Caco-2 (cell line): ENCODE measurements at regions not wholly inside any gene's neighbourhood (a gene's known extent, or its start where the extent isn't known, plus 50 kb on each side); places are given as distances from the start of the nearest gene placed in this dataset.

Source experiments
- BruUV-seq: library from RNA; stranded (reverse); fragments of 400-500 nt; replicated peaks from 2 replicates; lab custom pipeline; 2021; lab: Mats Ljungman, UMichigan
- CTCF ChIA-PET: fragments of 300-600 bp; sonication (Branson Sonifier 250); formaldehyde crosslinking; loops from one replicate; lab custom pipeline; 2022; ENCODE audit warnings: antibody characterized with exemption; lab: Charles Lee
- POLR2A ChIA-PET: fragments of 300-600 bp; sonication (Branson Sonifier 250); formaldehyde crosslinking; loops from one replicate; lab custom pipeline; 2022; ENCODE audit warnings: antibody characterized with exemption; lab: Charles Lee
- DNase-seq, 2 experiments: peaks; one replicate each; pipeline versions ENCODE4 v3.0.0 to v3.0.0-alpha.2; 2020 to 2022
- H3K27me3 ChIP-seq: replicated peaks from 2 replicates; pipeline ENCODE4 v1.6.0; 2011; ENCODE audit warnings: low read length; ENCODE audit not compliant: control insufficient read depth, insufficient read depth
- H3K36me3 ChIP-seq: 2 replicates; pipeline ENCODE4 v1.5.1; 2011; ENCODE audit warnings: low read length; ENCODE audit not compliant: control insufficient read depth, insufficient read depth
- H3K4me1 ChIP-seq: fragments of 250-450 bp; sonication (Bioruptor Pico); 2 replicates; pipeline ENCODE4 v1.5.1; 2020; ENCODE audit warnings: mild to moderate bottlenecking
- H3K4me3 ChIP-seq: 2 replicates; pipeline ENCODE4 v1.5.1; 2011; ENCODE audit warnings: low read depth, mild to moderate bottlenecking, control low read depth, low read length
- H3K9me3 ChIP-seq: fragments of 250-450 bp; sonication (Bioruptor Pico); 2 replicates; pipeline ENCODE4 v1.5.1; 2020; ENCODE audit warnings: mild to moderate bottlenecking, moderate library complexity
- H3K27ac Mint-ChIP-seq: one replicate; pipeline ENCODE4 v1.8.0; 2022; ENCODE audit warnings: mixed read lengths; ENCODE audit not compliant: unreplicated experiment
- H3K27me3 Mint-ChIP-seq: one replicate; pipeline ENCODE4 v1.8.0; 2022; ENCODE audit warnings: mixed read lengths; ENCODE audit not compliant: insufficient read depth, unreplicated experiment
- H3K36me3 Mint-ChIP-seq: one replicate; pipeline ENCODE4 v1.8.0; 2022; ENCODE audit warnings: mild to moderate bottlenecking, mixed read lengths; ENCODE audit not compliant: insufficient read depth, unreplicated experiment
- H3K4me1 Mint-ChIP-seq: one replicate; pipeline ENCODE4 v1.8.0; 2022; ENCODE audit warnings: low read depth, mixed read lengths; ENCODE audit not compliant: unreplicated experiment
- H3K4me3 Mint-ChIP-seq: one replicate; pipeline ENCODE4 v1.8.0; 2022; ENCODE audit warnings: mild to moderate bottlenecking, moderate library complexity, mixed read lengths; ENCODE audit not compliant: unreplicated experiment
- H3K9me3 Mint-ChIP-seq: one replicate; pipeline ENCODE4 v1.8.0; 2022; ENCODE audit warnings: mixed read lengths; ENCODE audit not compliant: unreplicated experiment
- intact Hi-C: fragments of 100-400 bp; cut with micrococcal nuclease; formaldehyde crosslinking; loops from one replicate; pipeline ENCODE4 v1.10.0; 2022; ENCODE audit not compliant: unreplicated experiment
- TF ChIP-seq, protein P1 (sequence below), 2 experiments: fragments of 200-600 bp in 1 of 2; IDR thresholded peaks; 1 replicate in 1 of 2; 2 replicates in 1 of 2; pipeline versions ENCODE4 v1.5.1 to v1.8.0; 2011 to 2022; ENCODE audit warnings: antibody characterized with exemption in 1 of 2, control low read depth in 1 of 2, inconsistent platforms in 1 of 2, low read depth in 1 of 2, low read length in 1 of 2, mild to moderate bottlenecking in 1 of 2, moderate library complexity in 1 of 2; ENCODE audit not compliant: insufficient read depth in 1 of 2, severe bottlenecking in 1 of 2, unreplicated experiment in 1 of 2

DNA sequence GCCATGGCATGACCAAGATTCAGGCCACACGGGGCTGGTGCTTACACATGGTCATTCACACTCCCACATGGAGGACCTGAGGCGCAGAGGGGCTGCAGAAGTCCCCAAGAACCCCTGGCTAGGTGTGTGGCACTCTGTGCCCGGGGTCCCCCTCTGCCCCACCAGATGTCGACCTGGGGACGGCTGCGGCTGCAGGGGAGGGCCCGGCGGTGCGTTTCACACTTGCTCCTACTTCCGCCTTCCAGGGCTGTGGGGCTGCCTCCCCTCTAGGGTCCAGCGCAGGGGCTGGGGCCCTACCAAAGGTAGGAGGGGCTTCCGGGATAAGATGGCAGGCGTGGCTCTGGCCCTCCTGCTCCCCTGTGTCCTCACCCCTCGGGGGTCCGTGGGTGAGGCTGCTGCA lies 81.1 kb upstream of the SLCO4A1 start:
- Histone ChIP-seq H3K9me3 (no peaks in the 10 kb centered on the region), H3K27me3 (no peaks in the 10 kb centered on the region), H3K4me1 (peaks cover 21% of the 10 kb centered on the region; the same call in 1 of the 2 replicates), H3K4me3 (no peak overlapping the region), H3K36me3 (no peaks in the 10 kb centered on the region)
- DNase-seq = no peak
- ChIA-PET POLR2A (no interaction called here), CTCF (no interaction called here)
- TF ChIP-seq, protein P1, sequence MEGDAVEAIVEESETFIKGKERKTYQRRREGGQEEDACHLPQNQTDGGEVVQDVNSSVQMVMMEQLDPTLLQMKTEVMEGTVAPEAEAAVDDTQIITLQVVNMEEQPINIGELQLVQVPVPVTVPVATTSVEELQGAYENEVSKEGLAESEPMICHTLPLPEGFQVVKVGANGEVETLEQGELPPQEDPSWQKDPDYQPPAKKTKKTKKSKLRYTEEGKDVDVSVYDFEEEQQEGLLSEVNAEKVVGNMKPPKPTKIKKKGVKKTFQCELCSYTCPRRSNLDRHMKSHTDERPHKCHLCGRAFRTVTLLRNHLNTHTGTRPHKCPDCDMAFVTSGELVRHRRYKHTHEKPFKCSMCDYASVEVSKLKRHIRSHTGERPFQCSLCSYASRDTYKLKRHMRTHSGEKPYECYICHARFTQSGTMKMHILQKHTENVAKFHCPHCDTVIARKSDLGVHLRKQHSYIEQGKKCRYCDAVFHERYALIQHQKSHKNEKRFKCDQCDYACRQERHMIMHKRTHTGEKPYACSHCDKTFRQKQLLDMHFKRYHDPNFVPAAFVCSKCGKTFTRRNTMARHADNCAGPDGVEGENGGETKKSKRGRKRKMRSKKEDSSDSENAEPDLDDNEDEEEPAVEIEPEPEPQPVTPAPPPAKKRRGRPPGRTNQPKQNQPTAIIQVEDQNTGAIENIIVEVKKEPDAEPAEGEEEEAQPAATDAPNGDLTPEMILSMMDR (IDR thresholded peaks at IDR 0.05; ENCODE audit: insufficient read depth in 1 of 2, low read depth in 1 of 2, low read length in 1 of 2, severe bottlenecking in 1 of 2, unreplicated experiment in 1 of 2) = no peak
- no peaks in the 10 kb centered on the region for H3K36me3 Mint-ChIP-seq
- no peaks in the 10 kb centered on the region for H3K27me3 Mint-ChIP-seq
- no peak overlapping the region for H3K4me3 Mint-ChIP-seq
- intact Hi-C loops = no loop called here
- H3K27ac Mint-ChIP-seq = no peak overlapping the region
- no peaks in the 10 kb centered on the region for H3K9me3 Mint-ChIP-seq
- BruUV-seq = no TSS peak
- no peaks in the 10 kb centered on the region for H3K4me1 Mint-ChIP-seq

DNA sequence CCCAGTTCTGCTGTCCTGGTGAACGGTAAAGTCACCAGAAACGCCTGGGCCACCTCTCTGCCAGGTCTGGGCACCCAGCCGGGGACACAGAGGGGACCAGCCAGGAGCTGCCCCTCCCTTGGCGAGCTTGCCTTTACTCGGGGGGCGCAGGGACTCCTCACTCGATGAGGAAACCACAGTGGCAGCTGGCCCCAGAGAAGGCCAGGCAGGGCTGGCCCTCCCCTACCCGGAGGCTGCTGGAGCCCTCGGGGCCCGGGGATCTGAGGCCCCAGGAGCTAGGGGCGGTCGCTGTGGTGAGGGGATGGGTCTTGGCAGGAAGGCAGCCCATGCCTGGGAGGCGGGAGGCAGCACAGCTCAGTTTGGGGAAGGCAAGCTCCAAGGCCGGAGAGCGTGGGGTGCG lies 80.4 kb upstream of the SLCO4A1 start:
- no TSS peak for BruUV-seq
- Histone ChIP-seq H3K36me3 (no peaks in the 10 kb centered on the region), H3K27me3 (no peaks in the 10 kb centered on the region), H3K4me3 (no peak overlapping the region), H3K9me3 (no peaks in the 10 kb centered on the region), H3K4me1 (peaks cover 21% of the 10 kb centered on the region; the same call in 1 of the 2 replicates)
- TF ChIP-seq, protein P1 (IDR thresholded peaks at IDR 0.05; ENCODE audit: insufficient read depth in 1 of 2, low read depth in 1 of 2, low read length in 1 of 2, severe bottlenecking in 1 of 2, unreplicated experiment in 1 of 2) = no peak
- intact Hi-C loops = no loop called here
- no peaks in the 10 kb centered on the region for H3K4me1 Mint-ChIP-seq
- H3K27me3 Mint-ChIP-seq = no peaks in the 10 kb centered on the region
- CTCF ChIA-PET = interaction anchor here (1.4 kb wide), 1 partner anchor 22 kb away, joined by 3 read pairs; no protein-coding TSS in a partner anchor
- H3K27ac Mint-ChIP-seq = no peak overlapping the region
- POLR2A ChIA-PET = interaction anchor here (0.5 kb wide), 1 partner anchor 19 kb away, joined by 4 read pairs; no protein-coding TSS in a partner anchor
- no peaks in the 10 kb centered on the region for H3K36me3 Mint-ChIP-seq
- DNase-seq = no peak
- no peak overlapping the region for H3K4me3 Mint-ChIP-seq
- H3K9me3 Mint-ChIP-seq = no peaks in the 10 kb centered on the region

DNA sequence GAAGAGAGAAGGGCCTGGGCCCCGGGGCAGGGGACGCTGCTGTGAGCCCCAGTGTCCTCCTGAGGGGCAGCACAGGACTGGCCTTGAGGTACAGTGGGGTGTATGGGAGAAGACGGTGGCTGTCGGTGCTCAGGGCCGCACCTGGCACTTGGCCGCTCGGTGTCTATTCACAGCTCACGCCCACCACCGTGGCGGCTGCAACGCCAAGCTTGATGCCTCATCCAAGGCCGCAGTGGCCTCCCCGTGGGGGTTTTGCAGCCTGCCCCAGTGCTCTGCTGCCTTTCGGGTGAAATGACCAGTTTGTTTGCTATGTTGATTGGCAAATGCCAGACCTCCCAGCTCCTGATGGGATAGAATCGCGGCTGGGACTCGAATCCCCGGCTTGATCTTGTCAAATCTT lies 79.5 kb upstream of the SLCO4A1 start:
- BruUV-seq = no TSS peak
- no peak overlapping the region for H3K27ac Mint-ChIP-seq

More for the DNA sequence above, 79.5 kb upstream of the SLCO4A1 start:
- TF ChIP-seq, protein P1 (IDR thresholded peaks at IDR 0.05; ENCODE audit: insufficient read depth in 1 of 2, low read depth in 1 of 2, low read length in 1 of 2, severe bottlenecking in 1 of 2, unreplicated experiment in 1 of 2) = no peak
- Mint-ChIP-seq H3K36me3 (no peaks in the 10 kb centered on the region), H3K4me3 (no peak overlapping the region), H3K27me3 (peaks cover 4% of the 10 kb centered on the region), H3K4me1 (no peaks in the 10 kb centered on the region), H3K9me3 (no peaks in the 10 kb centered on the region)
- Histone ChIP-seq H3K4me1 (peaks cover 17% of the 10 kb centered on the region; the same call in 1 of the 2 replicates), H3K27me3 (no peaks in the 10 kb centered on the region), H3K9me3 (no peaks in the 10 kb centered on the region), H3K4me3 (no peak overlapping the region), H3K36me3 (no peaks in the 10 kb centered on the region)
- POLR2A ChIA-PET = no interaction called here
- no peak for DNase-seq
- intact Hi-C loops = no loop called here
- CTCF ChIA-PET = interaction anchor here (1.4 kb wide), 1 partner anchor 21 kb away, joined by 3 read pairs; no protein-coding TSS in a partner anchor
